Sigmoid colon (tissue), 6 donors: ENCODE measurements at regions not wholly inside any gene's neighbourhood (a gene's known extent, or its start where the extent isn't known, plus 50 kb on each side); places are given as distances from the start of the nearest gene placed in this dataset.

Experiments
- DNase-seq: peaks from one replicate; pipeline ENCODE4 v3.0.0-alpha.2; 2019
- H3K27ac ChIP-seq, 4 donors: fragments of 200-600 bp; sonication (generic); one replicate each; pipeline ENCODE4 v1.5.1; 2016 to 2019; ENCODE audit warnings: mild to moderate bottlenecking in 1 of 4
- H3K27me3 ChIP-seq, 3 donors: fragments of 200-600 bp; sonication (generic); one replicate each; pipeline ENCODE4 v1.5.1; 2019; ENCODE audit warnings: mild to moderate bottlenecking in 1 of 3
- H3K36me3 ChIP-seq, 4 donors: fragments of 200-600 bp; sonication (generic); one replicate each; pipeline ENCODE4 v1.5.1; 2016 to 2019
- H3K4me1 ChIP-seq, 4 donors: fragments of 200-600 bp; sonication (generic); one replicate each; pipeline ENCODE4 v1.5.1; 2017 to 2019
- H3K4me3 ChIP-seq, 4 donors: fragments of 200-600 bp; sonication (generic); one replicate each; pipeline ENCODE4 v1.5.1; 2017 to 2019; ENCODE audit warnings: mild to moderate bottlenecking in 2 of 4, moderate library complexity in 1 of 4
- H3K9me3 ChIP-seq, 4 donors: fragments of 200-600 bp in 3 of 4; sonication (generic) in 3 of 4; one replicate each; pipeline versions ENCODE4 v1.5.1 to v1.6.1; 2013 to 2019
- EP300 ChIP-seq, 4 donors: sonication (generic); formaldehyde crosslinking; IDR thresholded peaks; one replicate each; pipeline ENCODE4 v1.6.1; 2017; ENCODE audit warnings: antibody characterized with exemption in 4 of 4
- POLR2A ChIP-seq, 2 donors: fragments of 450-650 bp; IDR thresholded peaks; one replicate each; pipeline ENCODE4 v1.6.1; 2016; ENCODE audit warnings: antibody characterized with exemption in 2 of 2, mild to moderate bottlenecking in 2 of 2, moderate library complexity in 2 of 2
- POLR2AphosphoS5 ChIP-seq, 4 donors: sonication (generic); formaldehyde crosslinking; IDR thresholded peaks; one replicate each; pipeline ENCODE4 v1.6.1; 2017; ENCODE audit warnings: antibody characterized with exemption in 4 of 4
- WGBS, 2 donors: extraction: QIAGEN DNeasy Blood & Tissue Kit; methylation state at CpG; one replicate each; pipeline ENCODE4 v1.1.7; 2013; 5-methylcytosine and 5-hydroxymethylcytosine counted together
- intact Hi-C: fragments of 100-400 bp; cut with DNase I; formaldehyde crosslinking; loops from one replicate; pipeline ENCODE4 v1.15.1; 2023
- TF ChIP-seq, protein P1 (sequence below), 4 experiments: fragments of 450-650 bp in 3 of 4; fragments of 200-600 bp in 1 of 4; IDR thresholded peaks; one replicate each; pipeline ENCODE4 v1.5.1; 2016 to 2019; ENCODE audit warnings: antibody characterized with exemption in 4 of 4, mild to moderate bottlenecking in 3 of 4, moderate library complexity in 2 of 4
- donor health status: healthy with polysubstance abuse.
- donor health status: healthy.

DNA sequence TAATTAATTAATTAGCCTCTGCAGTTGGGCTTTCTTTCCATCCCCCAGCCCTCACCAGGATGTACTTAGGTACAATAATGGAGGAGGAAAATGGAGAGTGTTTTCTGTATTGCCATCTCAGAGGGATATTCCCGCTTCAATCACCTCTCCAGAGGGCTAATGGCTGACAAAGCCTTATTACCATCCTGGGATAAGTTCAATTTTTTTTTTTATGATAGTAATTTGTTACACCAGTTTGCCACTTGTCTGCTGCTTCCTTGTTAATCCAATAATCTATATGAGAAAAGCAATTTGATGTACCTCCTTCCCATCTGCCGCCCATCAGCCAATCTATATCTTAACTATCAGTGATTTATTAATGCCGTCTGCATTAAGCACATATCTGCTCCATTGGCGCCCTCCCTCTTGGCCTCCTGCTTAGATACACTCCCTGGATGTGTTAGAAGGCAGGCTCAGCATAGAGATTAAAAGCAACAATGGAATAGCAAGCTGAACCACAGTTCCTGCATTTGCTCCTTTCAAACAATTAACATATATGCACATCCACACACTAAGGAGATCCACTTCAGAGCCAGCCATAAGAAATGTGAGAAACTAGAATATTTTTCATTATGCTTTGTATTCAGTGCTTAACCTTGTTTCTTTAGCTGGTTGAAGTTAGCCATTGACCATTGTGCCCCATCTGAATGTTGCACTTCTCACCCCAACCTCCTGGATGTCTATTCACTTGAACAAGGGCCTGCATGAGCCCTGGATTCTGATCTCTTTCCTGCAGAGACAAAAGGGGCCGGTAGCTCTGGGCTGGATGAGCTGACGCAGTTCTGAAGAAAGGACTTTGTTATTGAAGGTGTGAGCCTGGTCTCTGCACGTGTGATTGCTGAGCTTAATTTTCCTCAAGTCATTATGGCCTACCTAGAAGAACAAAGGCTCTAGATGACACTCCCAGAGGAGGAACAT, 237.3 kb upstream of the GAP43 start:
- Histone ChIP-seq H3K27ac (no peak overlapping the region), H3K4me1 (no peaks in the 10 kb centered on the region), H3K36me3 (no peaks in the 10 kb centered on the region), H3K9me3 (no peaks in the 10 kb centered on the region), H3K4me3 (no peak overlapping the region), H3K27me3 (no peaks in the 10 kb centered on the region)
- no peak for DNase-seq
- no peak for TF ChIP-seq POLR2AphosphoS5 (IDR thresholded peaks at IDR 0.05)
- TF ChIP-seq, protein P1, sequence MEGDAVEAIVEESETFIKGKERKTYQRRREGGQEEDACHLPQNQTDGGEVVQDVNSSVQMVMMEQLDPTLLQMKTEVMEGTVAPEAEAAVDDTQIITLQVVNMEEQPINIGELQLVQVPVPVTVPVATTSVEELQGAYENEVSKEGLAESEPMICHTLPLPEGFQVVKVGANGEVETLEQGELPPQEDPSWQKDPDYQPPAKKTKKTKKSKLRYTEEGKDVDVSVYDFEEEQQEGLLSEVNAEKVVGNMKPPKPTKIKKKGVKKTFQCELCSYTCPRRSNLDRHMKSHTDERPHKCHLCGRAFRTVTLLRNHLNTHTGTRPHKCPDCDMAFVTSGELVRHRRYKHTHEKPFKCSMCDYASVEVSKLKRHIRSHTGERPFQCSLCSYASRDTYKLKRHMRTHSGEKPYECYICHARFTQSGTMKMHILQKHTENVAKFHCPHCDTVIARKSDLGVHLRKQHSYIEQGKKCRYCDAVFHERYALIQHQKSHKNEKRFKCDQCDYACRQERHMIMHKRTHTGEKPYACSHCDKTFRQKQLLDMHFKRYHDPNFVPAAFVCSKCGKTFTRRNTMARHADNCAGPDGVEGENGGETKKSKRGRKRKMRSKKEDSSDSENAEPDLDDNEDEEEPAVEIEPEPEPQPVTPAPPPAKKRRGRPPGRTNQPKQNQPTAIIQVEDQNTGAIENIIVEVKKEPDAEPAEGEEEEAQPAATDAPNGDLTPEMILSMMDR (IDR thresholded peaks at IDR 0.05): no peak
- no peak for TF ChIP-seq EP300 (IDR thresholded peaks at IDR 0.05)
- no peak for TF ChIP-seq POLR2A (IDR thresholded peaks at IDR 0.05)
- 75 to 83% methylated on average over 7 of the region's 7 CpGs for WGBS, 2 donors
- intact Hi-C loops: no loop called here

DNA sequence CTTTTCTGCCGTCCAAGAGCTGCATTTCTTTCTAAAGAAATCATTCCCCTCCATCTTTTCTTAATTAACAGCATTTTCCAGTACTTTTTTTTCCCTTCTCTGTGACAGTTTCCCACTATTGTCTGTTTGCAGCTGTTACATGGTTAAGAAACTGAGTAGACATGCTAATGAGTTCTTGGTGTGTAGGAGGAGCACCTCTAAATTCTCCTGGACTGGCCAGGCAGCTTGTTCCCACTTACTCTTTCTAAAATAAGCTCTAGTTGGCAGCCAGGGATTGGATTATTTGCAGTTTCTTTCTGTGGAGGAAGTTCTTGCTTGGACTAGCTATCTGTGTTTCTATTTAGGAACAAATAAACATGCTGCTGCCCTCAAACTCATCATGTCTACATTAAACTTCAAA, 235.1 kb upstream of the GAP43 start:
- H3K9me3 ChIP-seq: no peaks in the 10 kb centered on the region
- H3K4me3 ChIP-seq: no peak overlapping the region
- 67 to 72% methylated on average over 1 of the region's 1 CpG for WGBS, 2 donors
- H3K27me3 ChIP-seq: no peaks in the 10 kb centered on the region
- TF ChIP-seq, protein P1 (IDR thresholded peaks at IDR 0.05): no peak
- intact Hi-C loops: no loop called here
- DNase-seq: no peak
- H3K4me1 ChIP-seq: no peaks in the 10 kb centered on the region
- no peak overlapping the region for H3K27ac ChIP-seq
- H3K36me3 ChIP-seq: no peaks in the 10 kb centered on the region

DNA sequence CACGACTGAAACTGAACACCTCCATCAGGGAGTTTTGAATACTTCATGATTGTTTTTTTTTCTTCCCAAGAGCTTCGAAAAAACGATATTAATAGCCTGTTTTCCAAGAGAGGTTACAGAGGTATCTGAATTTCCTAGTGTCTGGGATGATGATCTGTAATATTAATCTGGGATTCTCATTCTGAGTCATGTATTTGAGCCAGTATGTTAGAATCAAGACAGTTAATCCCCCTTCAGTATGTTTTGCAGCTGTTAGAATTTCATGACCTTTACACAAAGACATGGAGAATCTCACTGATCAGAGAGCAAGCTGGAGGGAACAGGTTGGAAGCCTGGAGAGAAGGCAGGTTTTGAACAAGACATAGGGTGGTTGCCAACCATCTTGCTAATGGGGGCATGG, 234.5 kb upstream of the GAP43 start:
- 62 to 71% methylated on average over 3 of the region's 3 CpGs for WGBS, 2 donors

DNA sequence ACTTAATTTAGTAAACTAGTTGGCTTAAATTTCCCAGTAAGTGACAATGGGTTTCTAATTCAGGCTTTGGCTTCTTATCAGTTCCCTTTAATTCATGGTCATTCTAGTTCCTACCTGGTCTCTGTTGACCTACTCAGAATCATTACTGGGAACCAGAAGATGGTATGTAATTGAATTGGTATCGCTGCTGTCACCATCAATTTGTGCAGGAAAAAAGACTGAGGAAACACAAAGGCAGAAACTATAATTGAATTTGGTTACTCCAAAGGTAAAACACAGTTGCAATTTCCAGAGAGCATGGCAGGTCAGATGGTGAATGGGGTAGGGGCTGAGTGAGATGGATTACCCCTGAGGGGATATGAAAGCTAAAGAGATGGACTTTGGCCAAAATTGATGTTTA, 226.5 kb upstream of the GAP43 start:
- Histone ChIP-seq H3K9me3 (no peaks in the 10 kb centered on the region), H3K4me1 (no peaks in the 10 kb centered on the region), H3K27ac (no peak overlapping the region), H3K27me3 (no peaks in the 10 kb centered on the region), H3K4me3 (no peak overlapping the region), H3K36me3 (no peaks in the 10 kb centered on the region)
- 86 to 88% methylated on average over 1 of the region's 1 CpG for WGBS, 2 donors
- no peak for DNase-seq
- TF ChIP-seq EP300 (IDR thresholded peaks at IDR 0.05): no peak
- TF ChIP-seq, protein P1 (IDR thresholded peaks at IDR 0.05): no peak
- TF ChIP-seq POLR2A (IDR thresholded peaks at IDR 0.05): no peak
- TF ChIP-seq POLR2AphosphoS5 (IDR thresholded peaks at IDR 0.05): no peak
- intact Hi-C loops: no loop called here

More for the DNA sequence above, 234.5 kb upstream of the GAP43 start:
- intact Hi-C loops: no loop called here
- no peak for DNase-seq
- TF ChIP-seq POLR2A (IDR thresholded peaks at IDR 0.05): no peak
- no peak for TF ChIP-seq EP300 (IDR thresholded peaks at IDR 0.05)
- TF ChIP-seq, protein P1 (IDR thresholded peaks at IDR 0.05): no peak
- no peak for TF ChIP-seq POLR2AphosphoS5 (IDR thresholded peaks at IDR 0.05)
- H3K36me3 ChIP-seq: no peaks in the 10 kb centered on the region
- no peak overlapping the region for H3K27ac ChIP-seq
- H3K9me3 ChIP-seq: no peaks in the 10 kb centered on the region
- no peaks in the 10 kb centered on the region for H3K27me3 ChIP-seq
- no peaks in the 10 kb centered on the region for H3K4me1 ChIP-seq
- H3K4me3 ChIP-seq: no peak overlapping the region
